ENCODE measurements at regions not wholly inside any gene's neighbourhood (a gene's known extent, or its start where the extent isn't known, plus 50 kb on each side); places are given as distances from the start of the nearest gene placed in this dataset.

DNA sequence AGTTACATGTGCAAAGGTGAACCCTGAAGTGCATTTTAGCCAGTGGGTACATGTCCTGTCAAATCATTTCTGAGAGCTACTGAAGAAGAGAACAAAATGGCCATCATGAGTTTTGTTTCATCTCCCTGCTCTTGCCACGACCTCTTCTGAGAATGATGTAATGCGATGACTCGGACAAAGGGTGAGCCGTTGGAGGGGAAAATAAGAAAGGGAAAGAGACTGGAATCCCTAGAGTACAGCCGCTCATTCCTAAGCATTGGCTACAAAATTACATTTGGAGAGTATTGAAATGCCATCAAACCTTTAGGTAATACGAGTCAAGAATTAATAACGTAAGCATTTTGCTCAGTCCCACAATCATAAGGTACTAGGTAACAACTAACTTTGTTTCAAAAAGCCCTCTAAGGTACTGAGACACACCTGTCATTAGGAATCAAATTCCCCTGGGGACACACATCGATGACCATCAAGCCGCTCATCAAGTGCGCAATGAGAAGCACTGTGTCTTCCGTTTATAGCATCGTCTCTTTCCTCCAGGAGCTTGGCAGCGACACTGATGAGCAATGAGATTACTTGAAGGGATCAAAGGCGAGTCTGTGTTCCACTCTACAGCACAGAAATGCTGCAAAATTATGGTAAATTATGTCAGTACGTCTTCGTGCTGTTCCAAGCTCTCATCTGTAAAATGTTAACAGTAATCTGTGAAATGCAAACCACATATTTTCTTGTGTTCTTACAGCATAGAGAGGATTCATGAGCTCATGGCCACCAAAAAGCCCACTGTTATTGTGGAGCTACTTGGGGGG is 97.3 kb upstream of the PIEZO2 start:
- Histone ChIP-seq H3K36me3 (ENCODE audit: insufficient read depth, insufficient read length, low read length) (no peaks in the 10 kb centered on the region), H3K9me3 (ENCODE audit: insufficient read depth, low read length) (no peaks in the 10 kb centered on the region), H3K4me1 (ENCODE audit: insufficient read depth, insufficient read length) (peaks cover 3% of the 10 kb centered on the region), H3K9ac (ENCODE audit: insufficient read length, low read depth) (no peak overlapping the region), H3K4me3 (ENCODE audit: insufficient read length, low read depth) (no peak overlapping the region), H3K27me3 (ENCODE audit: insufficient read depth, insufficient read length) (no peaks in the 10 kb centered on the region)
- no peak for DNase-seq (ENCODE audit: low read depth, low spot score)
- TF ChIP-seq SUZ12 (IDR thresholded peaks at IDR 0.05; ENCODE audit: extremely low read depth, insufficient read depth, insufficient read length) (no peak), ZNF274 (IDR thresholded peaks at IDR 0.05; ENCODE audit: low read depth, low read length) (no peak), YY1 (IDR thresholded peaks at IDR 0.05; ENCODE audit: insufficient read depth, insufficient read length) (no peak)

DNA sequence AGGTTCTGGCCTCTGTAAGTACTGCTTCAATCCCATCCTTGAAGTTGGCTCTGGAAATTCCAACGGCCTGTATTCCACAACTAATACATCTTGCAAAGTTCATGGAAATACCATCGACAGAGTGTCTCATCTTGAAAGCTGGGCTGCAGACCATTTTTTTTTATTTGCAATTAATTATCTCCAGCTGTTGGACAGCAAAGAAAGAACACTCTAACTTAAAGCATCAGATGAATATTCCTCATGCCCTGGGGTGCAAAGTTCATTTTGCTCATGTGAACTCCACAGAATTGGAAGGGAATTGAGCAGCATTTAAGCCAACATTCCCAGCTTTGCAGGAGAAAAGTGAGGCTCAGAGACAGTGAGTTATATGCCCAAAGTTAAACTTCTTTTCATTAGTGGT is 96.5 kb upstream of the PIEZO2 start:
- Histone ChIP-seq H3K36me3 (ENCODE audit: insufficient read depth, insufficient read length, low read length) (no peaks in the 10 kb centered on the region), H3K9me3 (ENCODE audit: insufficient read depth, low read length) (no peaks in the 10 kb centered on the region), H3K4me1 (ENCODE audit: insufficient read depth, insufficient read length) (peaks cover 3% of the 10 kb centered on the region), H3K27me3 (ENCODE audit: insufficient read depth, insufficient read length) (no peaks in the 10 kb centered on the region), H3K4me3 (ENCODE audit: insufficient read length, low read depth) (no peak overlapping the region), H3K9ac (ENCODE audit: insufficient read length, low read depth) (no peak overlapping the region)
- no peak for TF ChIP-seq SUZ12 (IDR thresholded peaks at IDR 0.05; ENCODE audit: extremely low read depth, insufficient read depth, insufficient read length)
- no peak for TF ChIP-seq ZNF274 (IDR thresholded peaks at IDR 0.05; ENCODE audit: low read depth, low read length)
- no peak for TF ChIP-seq YY1 (IDR thresholded peaks at IDR 0.05; ENCODE audit: insufficient read depth, insufficient read length)
- no peak for DNase-seq (ENCODE audit: low read depth, low spot score)

DNA sequence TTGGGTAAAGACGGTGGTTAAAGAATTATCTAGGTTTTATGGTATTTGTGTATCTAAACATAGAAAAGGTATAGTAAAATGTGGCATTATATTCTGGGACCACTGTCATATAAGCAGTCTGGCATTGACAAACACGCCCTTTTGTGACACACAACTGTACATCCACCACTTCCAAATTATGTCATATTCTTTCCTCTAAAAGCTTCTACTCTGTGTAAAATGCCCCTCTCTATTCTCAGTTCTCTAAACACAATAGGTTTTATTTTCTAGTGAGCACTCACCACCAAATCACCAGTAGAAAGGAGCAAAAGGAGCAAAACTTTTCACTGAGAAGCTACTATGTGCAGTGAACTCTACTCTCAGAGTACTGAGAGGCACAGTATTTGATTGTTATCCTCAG is 88.1 kb upstream of the PIEZO2 start:
- Histone ChIP-seq H3K27me3 (ENCODE audit: insufficient read depth, insufficient read length) (no peaks in the 10 kb centered on the region), H3K9me3 (ENCODE audit: insufficient read depth, low read length) (no peaks in the 10 kb centered on the region), H3K4me3 (ENCODE audit: insufficient read length, low read depth) (no peak overlapping the region), H3K9ac (ENCODE audit: insufficient read length, low read depth) (no peak overlapping the region), H3K4me1 (ENCODE audit: insufficient read depth, insufficient read length) (no peaks in the 10 kb centered on the region), H3K36me3 (ENCODE audit: insufficient read depth, insufficient read length, low read length) (no peaks in the 10 kb centered on the region)
- TF ChIP-seq SUZ12 (IDR thresholded peaks at IDR 0.05; ENCODE audit: extremely low read depth, insufficient read depth, insufficient read length) (no peak), YY1 (IDR thresholded peaks at IDR 0.05; ENCODE audit: insufficient read depth, insufficient read length) (no peak), ZNF274 (IDR thresholded peaks at IDR 0.05; ENCODE audit: low read depth, low read length) (no peak)
- no peak for DNase-seq (ENCODE audit: low read depth, low spot score)

DNA sequence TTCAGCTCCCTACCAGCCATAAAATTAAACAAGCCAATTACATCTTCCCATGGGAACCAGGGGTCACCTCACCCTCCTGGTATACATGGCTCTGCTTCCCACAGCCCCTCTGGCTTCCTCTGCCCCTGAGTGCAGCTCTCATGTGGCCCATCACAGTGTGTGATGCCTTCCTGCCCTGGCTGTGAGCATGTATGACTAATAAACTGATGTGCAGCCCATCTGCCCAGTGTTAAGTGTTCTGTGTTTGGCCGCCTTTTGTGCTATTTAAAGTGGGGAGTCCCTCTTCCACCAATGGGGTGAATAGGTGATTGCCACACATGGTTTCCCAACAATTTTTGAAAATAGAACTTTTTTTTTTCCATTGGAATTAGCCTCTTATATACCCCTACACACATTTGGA is 87.7 kb upstream of the PIEZO2 start:
- DNase-seq (ENCODE audit: low read depth, low spot score), result no peak
- Histone ChIP-seq H3K27me3 (ENCODE audit: insufficient read depth, insufficient read length) (no peaks in the 10 kb centered on the region), H3K9me3 (ENCODE audit: insufficient read depth, low read length) (no peaks in the 10 kb centered on the region), H3K36me3 (ENCODE audit: insufficient read depth, insufficient read length, low read length) (no peaks in the 10 kb centered on the region), H3K4me3 (ENCODE audit: insufficient read length, low read depth) (no peak overlapping the region), H3K9ac (ENCODE audit: insufficient read length, low read depth) (no peak overlapping the region), H3K4me1 (ENCODE audit: insufficient read depth, insufficient read length) (no peaks in the 10 kb centered on the region)
- TF ChIP-seq SUZ12 (IDR thresholded peaks at IDR 0.05; ENCODE audit: extremely low read depth, insufficient read depth, insufficient read length) (no peak), ZNF274 (IDR thresholded peaks at IDR 0.05; ENCODE audit: low read depth, low read length) (no peak), YY1 (IDR thresholded peaks at IDR 0.05; ENCODE audit: insufficient read depth, insufficient read length) (no peak)

DNA sequence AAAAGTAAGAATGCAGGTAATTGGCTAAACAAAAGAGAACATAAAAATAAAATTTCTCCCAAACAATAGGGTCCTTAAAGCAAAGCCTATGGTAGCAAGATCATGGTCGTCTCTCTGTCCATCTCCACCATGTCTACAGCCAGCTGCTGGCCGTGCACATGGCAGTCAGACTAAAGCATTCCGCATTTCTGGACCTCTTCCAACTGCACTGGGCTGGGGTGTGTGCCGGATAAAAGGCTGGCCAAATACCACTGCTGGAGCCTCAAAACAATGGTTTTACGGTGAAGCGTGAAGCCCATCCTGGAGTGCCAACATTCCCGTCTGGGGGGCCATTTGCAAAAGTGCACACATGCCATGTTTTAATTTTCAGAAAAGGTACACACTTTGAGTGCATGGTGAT is 74.8 kb upstream of the PIEZO2 start:
- TF ChIP-seq YY1 (IDR thresholded peaks at IDR 0.05; ENCODE audit: insufficient read depth, insufficient read length) (no peak), ZNF274 (IDR thresholded peaks at IDR 0.05; ENCODE audit: low read depth, low read length) (no peak), SUZ12 (IDR thresholded peaks at IDR 0.05; ENCODE audit: extremely low read depth, insufficient read depth, insufficient read length) (no peak)
- H3K4me1 ChIP-seq (ENCODE audit: insufficient read depth, insufficient read length), result no peaks in the 10 kb centered on the region
- H3K9ac ChIP-seq (ENCODE audit: insufficient read length, low read depth), result no peak overlapping the region
- no peaks in the 10 kb centered on the region for H3K27me3 ChIP-seq (ENCODE audit: insufficient read depth, insufficient read length)
- DNase-seq (ENCODE audit: low read depth, low spot score), result no peak
- no peak overlapping the region for H3K4me3 ChIP-seq (ENCODE audit: insufficient read length, low read depth)
- H3K9me3 ChIP-seq (ENCODE audit: insufficient read depth, low read length), result no peaks in the 10 kb centered on the region
- H3K36me3 ChIP-seq (ENCODE audit: insufficient read depth, insufficient read length, low read length), result no peaks in the 10 kb centered on the region

DNA sequence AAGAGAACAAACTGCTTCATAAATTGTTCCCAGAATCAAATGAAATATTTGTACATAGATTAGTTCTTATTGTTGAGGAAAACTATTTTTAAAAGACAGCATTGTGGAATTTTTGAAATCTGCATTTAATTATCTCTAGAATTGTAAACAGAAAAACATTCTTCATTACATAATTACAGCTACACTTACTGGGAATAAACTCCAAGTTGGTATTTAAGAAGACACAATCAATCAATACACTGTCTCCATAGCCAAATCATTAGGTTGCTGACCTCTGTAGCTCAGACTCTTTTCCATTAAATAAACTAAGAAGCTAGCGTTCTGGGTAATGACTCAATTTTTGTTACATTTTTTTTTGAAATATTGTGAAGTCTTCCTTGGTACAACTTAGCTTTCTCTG is 70.2 kb upstream of the PIEZO2 start:
- no peak overlapping the region for H3K4me3 ChIP-seq (ENCODE audit: insufficient read length, low read depth)
- DNase-seq (ENCODE audit: low read depth, low spot score), result no peak
- no peak overlapping the region for H3K9ac ChIP-seq (ENCODE audit: insufficient read length, low read depth)
- H3K36me3 ChIP-seq (ENCODE audit: insufficient read depth, insufficient read length, low read length), result no peaks in the 10 kb centered on the region
- H3K27me3 ChIP-seq (ENCODE audit: insufficient read depth, insufficient read length), result no peaks in the 10 kb centered on the region
- no peaks in the 10 kb centered on the region for H3K9me3 ChIP-seq (ENCODE audit: insufficient read depth, low read length)
- TF ChIP-seq ZNF274 (IDR thresholded peaks at IDR 0.05; ENCODE audit: low read depth, low read length) (no peak), SUZ12 (IDR thresholded peaks at IDR 0.05; ENCODE audit: extremely low read depth, insufficient read depth, insufficient read length) (no peak), YY1 (IDR thresholded peaks at IDR 0.05; ENCODE audit: insufficient read depth, insufficient read length) (no peak)
- H3K4me1 ChIP-seq (ENCODE audit: insufficient read depth, insufficient read length), result no peaks in the 10 kb centered on the region

DNA sequence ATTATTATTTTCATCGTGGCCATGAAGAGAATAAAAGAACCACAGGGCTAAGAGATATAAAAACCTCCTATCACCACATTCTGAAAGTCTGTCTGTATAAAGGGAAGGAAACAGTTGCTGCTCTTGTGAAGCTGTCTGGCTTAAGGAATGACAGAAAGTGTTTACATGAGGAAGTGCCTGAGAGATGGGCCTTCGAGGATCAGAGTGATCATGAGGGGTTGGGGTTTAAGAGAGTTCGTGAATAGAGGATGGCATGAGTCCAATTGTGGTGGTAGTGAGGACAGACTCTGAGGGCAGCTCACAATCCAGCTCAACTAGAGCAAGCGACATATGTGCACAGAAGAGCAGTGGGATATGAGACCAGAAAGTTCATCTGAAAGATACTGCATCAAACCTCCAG is 65.8 kb upstream of the PIEZO2 start:
- no peak for DNase-seq (ENCODE audit: low read depth, low spot score)
- no peaks in the 10 kb centered on the region for H3K4me1 ChIP-seq (ENCODE audit: insufficient read depth, insufficient read length)
- H3K27me3 ChIP-seq (ENCODE audit: insufficient read depth, insufficient read length), result no peaks in the 10 kb centered on the region
- no peaks in the 10 kb centered on the region for H3K36me3 ChIP-seq (ENCODE audit: insufficient read depth, insufficient read length, low read length)
- H3K9me3 ChIP-seq (ENCODE audit: insufficient read depth, low read length), result no peaks in the 10 kb centered on the region
- H3K9ac ChIP-seq (ENCODE audit: insufficient read length, low read depth), result no peak overlapping the region
- no peak for TF ChIP-seq SUZ12 (IDR thresholded peaks at IDR 0.05; ENCODE audit: extremely low read depth, insufficient read depth, insufficient read length)
- no peak for TF ChIP-seq YY1 (IDR thresholded peaks at IDR 0.05; ENCODE audit: insufficient read depth, insufficient read length)
- TF ChIP-seq ZNF274 (IDR thresholded peaks at IDR 0.05; ENCODE audit: low read depth, low read length), result no peak
- H3K4me3 ChIP-seq (ENCODE audit: insufficient read length, low read depth), result no peak overlapping the region
